Caki2 (cell line): ENCODE measurements at regions not wholly inside any gene's neighbourhood (a gene's known extent, or its start where the extent isn't known, plus 50 kb on each side); places are given as distances from the start of the nearest gene placed in this dataset.

Source experiments
- DNase-seq: peaks from one replicate; pipeline ENCODE4 v3.0.0-alpha.2; 2015; ENCODE audit warnings: low read depth
- in situ Hi-C: cut with HindIII; loops from 2 replicates; pipeline ENCODE4 v1.10.0; 2016; ENCODE audit warnings: low sequenced_read_pairs, low pct_unique_long_range_greater_than_20kb, mixed read lengths

- DNase-seq, result no peak
- in situ Hi-C loops, result no loop called here
Measured at GRCh38 chr3:159797771-159798170, 190.9 kb upstream of the IL12A start.

- in situ Hi-C loops, result no loop called here
- peak; percentile 84 for DNase-seq
Measured at GRCh38 chr3:159798951-159799350, 189.7 kb upstream of the IL12A start.

GRCh38 chr3:159800434-159801155, 188.0 kb upstream of the IL12A start:
- in situ Hi-C loops, result no loop called here
- peak; percentile 67 for DNase-seq

- in situ Hi-C loops, result no loop called here
- no peak for DNase-seq
Measured at GRCh38 chr3:159802864-159803263, 185.8 kb upstream of the IL12A start.

- no peak for DNase-seq
- in situ Hi-C loops, result no loop called here
Measured at GRCh38 chr3:159803459-159803858, 185.2 kb upstream of the IL12A start.

- in situ Hi-C loops, result no loop called here
- DNase-seq, result peak; percentile 81
Measured at GRCh38 chr3:159804726-159805410, 183.8 kb upstream of the IL12A start.

- in situ Hi-C loops, result no loop called here
- no peak for DNase-seq
Measured at GRCh38 chr3:159805411-159805772, 183.2 kb upstream of the IL12A start.

GRCh38 chr3:159806412-159806811, 182.2 kb upstream of the IL12A start:
- DNase-seq, result no peak
- in situ Hi-C loops, result no loop called here

GRCh38 chr3:159807137-159808040, 181.2 kb upstream of the IL12A start:
- DNase-seq, result no peak

GRCh38 chr3:159813822-159814531, 174.7 kb upstream of the IL12A start:
- in situ Hi-C loops, result no loop called here
- peak; percentile 47 for DNase-seq

More at GRCh38 chr3:159807137-159808040, 181.2 kb upstream of the IL12A start:
- in situ Hi-C loops, result no loop called here

GRCh38 chr3:159816512-159816911, 172.1 kb upstream of the IL12A start:
- no peak for DNase-seq
- in situ Hi-C loops, result no loop called here

- in situ Hi-C loops, result no loop called here
- DNase-seq, result no peak
Measured at GRCh38 chr3:159817126-159817525, 171.5 kb upstream of the IL12A start.

GRCh38 chr3:159817571-159817970, 171.1 kb upstream of the IL12A start:
- in situ Hi-C loops, result no loop called here
- no peak for DNase-seq

- DNase-seq, result no peak
- in situ Hi-C loops, result no loop called here
Measured at GRCh38 chr3:159818399-159818798, 170.2 kb upstream of the IL12A start.

GRCh38 chr3:159818997-159819500, 169.6 kb upstream of the IL12A start:
- no peak for DNase-seq
- in situ Hi-C loops, result no loop called here

- in situ Hi-C loops, result no loop called here
- DNase-seq, result no peak
Measured at GRCh38 chr3:159819676-159820075, 169.0 kb upstream of the IL12A start.

- peak; percentile 74 for DNase-seq
- in situ Hi-C loops, result no loop called here
Measured at GRCh38 chr3:159821110-159821509, 167.5 kb upstream of the IL12A start.

GRCh38 chr3:159821736-159822135, 166.9 kb upstream of the IL12A start:
- DNase-seq, result no peak
- in situ Hi-C loops, result no loop called here
